CD14-positive monocyte (primary cell): ENCODE measurements at regions not wholly inside any gene's neighbourhood (a gene's known extent, or its start where the extent isn't known, plus 50 kb on each side); places are given as distances from the start of the nearest gene placed in this dataset.

Experiments used
- DNase-seq, 3 donors: peaks; one replicate each; pipeline ENCODE4 v3.0.0-alpha.2; 2011 to 2022
- H2AFZ ChIP-seq: 2 replicates; pipeline ENCODE4 v1.6.0; 2012; ENCODE audit warnings: mild to moderate bottlenecking, low read depth, low read length, inconsistent platforms; ENCODE audit not compliant: insufficient read depth, poor library complexity, severe bottlenecking
- H3K27ac ChIP-seq, 2 donors: 1 replicate in 1 of 2; 2 replicates in 1 of 2; pipeline ENCODE4 v1.5.1; 2012 to 2013; ENCODE audit warnings: low read length in 2 of 2, control low read depth in 1 of 2, inconsistent platforms in 1 of 2, low read depth in 1 of 2, mild to moderate bottlenecking in 1 of 2
- H3K27me3 ChIP-seq, 2 donors: one replicate each; pipeline versions ENCODE4 v1.6.0 to v1.6.1; 2011 to 2013; ENCODE audit warnings: low read length in 2 of 2; ENCODE audit not compliant: control insufficient read depth in 2 of 2, insufficient read depth in 2 of 2
- H3K36me3 ChIP-seq, 2 donors: replicated peaks in 1 of 2; 1 replicate in 1 of 2; 2 replicates in 1 of 2; pipeline versions ENCODE4 v1.5.1 to v1.6.1; 2012 to 2013; ENCODE audit warnings: low read length in 2 of 2, control low read depth in 1 of 2, inconsistent platforms in 1 of 2, mild to moderate bottlenecking in 1 of 2; ENCODE audit not compliant: insufficient read depth in 2 of 2, control insufficient read depth in 1 of 2
- H3K4me1 ChIP-seq, 2 donors: 1 replicate in 1 of 2; 2 replicates in 1 of 2; pipeline versions ENCODE4 v1.5.1 to v1.6.1; 2012 to 2013; ENCODE audit warnings: low read length in 2 of 2, control low read depth in 1 of 2, inconsistent platforms in 1 of 2, mild to moderate bottlenecking in 1 of 2, moderate library complexity in 1 of 2; ENCODE audit not compliant: insufficient read depth in 2 of 2, control insufficient read depth in 1 of 2
- H3K4me2 ChIP-seq: replicated peaks from 2 replicates; pipeline ENCODE3; 2012; ENCODE audit warnings: low read length, moderate library complexity, mild to moderate bottlenecking; ENCODE audit not compliant: poor library complexity, severe bottlenecking; ENCODE audit errors: extremely low read depth
- H3K4me3 ChIP-seq, 3 experiments: fragments of 200-600 bp in 1 of 3; sonication (generic) in 1 of 3; replicated peaks in 1 of 3; 1 replicate in 2 of 3; 2 replicates in 1 of 3; pipeline ENCODE4 v1.5.1; 2011 to 2013; ENCODE audit warnings: low read length in 3 of 3, mild to moderate bottlenecking in 3 of 3, control low read depth in 2 of 3, low read depth in 2 of 3, inconsistent platforms in 1 of 3, moderate library complexity in 1 of 3
- H3K79me2 ChIP-seq: 2 replicates; pipeline ENCODE4 v1.6.0; 2012; ENCODE audit warnings: mild to moderate bottlenecking, control low read depth, inconsistent platforms, low read length, moderate library complexity; ENCODE audit not compliant: insufficient read depth
- H3K9ac ChIP-seq: 2 replicates; pipeline ENCODE4 v1.6.0; 2017; ENCODE audit warnings: low read length, mild to moderate bottlenecking; ENCODE audit not compliant: insufficient read depth, poor library complexity, severe bottlenecking
- H3K9me3 ChIP-seq, 2 donors: replicated peaks in 1 of 2; 1 replicate in 1 of 2; 2 replicates in 1 of 2; pipeline versions ENCODE4 v1.5.1 to v1.6.1; 2012 to 2013; ENCODE audit warnings: low read length in 2 of 2, control low read depth in 1 of 2; ENCODE audit not compliant: control insufficient read depth in 1 of 2, insufficient read depth in 1 of 2
- H4K20me1 ChIP-seq: 2 replicates; pipeline ENCODE4 v1.6.0; 2012; ENCODE audit warnings: mild to moderate bottlenecking, low read length, control low read depth, moderate library complexity; ENCODE audit not compliant: insufficient read depth
- H3K27ac Mint-ChIP-seq, 7 donors: one replicate each; pipeline ENCODE4 v1.8.0; 2020; ENCODE audit warnings: mild to moderate bottlenecking in 7 of 7, mixed read lengths in 7 of 7, moderate library complexity in 6 of 7, inconsistent platforms in 2 of 7
- H3K27me3 Mint-ChIP-seq, 3 donors: one replicate each; pipeline ENCODE4 v1.8.0; 2021 to 2022; ENCODE audit warnings: low read depth in 3 of 3, mild to moderate bottlenecking in 3 of 3, mixed read lengths in 3 of 3, moderate library complexity in 3 of 3, inconsistent platforms in 1 of 3
- H3K36me3 Mint-ChIP-seq, 2 donors: one replicate each; pipeline ENCODE4 v1.8.0; 2020; ENCODE audit warnings: mixed read lengths in 2 of 2, inconsistent platforms in 1 of 2, mild to moderate bottlenecking in 1 of 2
- H3K4me1 Mint-ChIP-seq: one replicate; pipeline ENCODE4 v1.8.0; 2020; ENCODE audit warnings: mild to moderate bottlenecking, mixed read lengths
- H3K4me3 Mint-ChIP-seq, 2 donors: one replicate each; pipeline ENCODE4 v1.8.0; 2020; ENCODE audit warnings: mild to moderate bottlenecking in 2 of 2, mixed read lengths in 2 of 2, moderate library complexity in 1 of 2
- H3K9me3 Mint-ChIP-seq, 7 donors: one replicate each; pipeline ENCODE4 v1.8.0; 2020 to 2022; ENCODE audit warnings: mixed read lengths in 7 of 7, mild to moderate bottlenecking in 6 of 7, moderate library complexity in 6 of 7, inconsistent platforms in 2 of 7
- CTCF ChIP-seq: fragments of 200-600 bp; IDR thresholded peaks from one replicate; pipeline ENCODE4 v1.8.0; 2022; ENCODE audit warnings: antibody characterized with exemption, mild to moderate bottlenecking
- WGBS: methylation state at CpG from one replicate; pipeline ENCODE4 v1.1.5; 2013; ENCODE audit warnings: missing lambda C conversion rate; ENCODE audit not compliant: insufficient coverage; 5-methylcytosine and 5-hydroxymethylcytosine counted together
- intact Hi-C, 2 donors: fragments of 100-400 bp; cut with micrococcal nuclease; formaldehyde crosslinking; loops; one replicate each; pipeline versions ENCODE4 v1.15.0 to v1.15.1; 2023

- Mint-ChIP-seq H3K27ac (no peak overlapping the region), H3K9me3 (no peaks in the 10 kb centered on the region), H3K4me1 (peaks cover 18% of the 10 kb centered on the region), H3K27me3 (peaks cover 0 to 3% (median 1%) of the 10 kb centered on the region in 3 donors), H3K4me3 (no peak overlapping the region), H3K36me3 (no peaks in the 10 kb centered on the region)
- Histone ChIP-seq H3K4me1 (peaks cover 12 to 14% of the 10 kb centered on the region in 2 donors), H4K20me1 (no peaks in the 10 kb centered on the region), H3K4me2 (no peak overlapping the region), H3K27me3 (no peaks in the 10 kb centered on the region), H3K36me3 (no peaks in the 10 kb centered on the region), H2AFZ (no peak overlapping the region), H3K27ac (no peak overlapping the region), H3K9ac (no peak overlapping the region), H3K79me2 (no peaks in the 10 kb centered on the region), H3K9me3 (no peaks in the 10 kb centered on the region), H3K4me3 (no peak overlapping the region)
- DNase-seq, result no peak
- no peak for TF ChIP-seq CTCF
- intact Hi-C loops, result no loop called here
- no CpG with 5 or more reads among the region's 2 CpGs for WGBS
Measured at GRCh38 chr3:193861012-193861411, 268.0 kb downstream of the OPA1 start.

GRCh38 chr3:193862843-193863242 lies 269.8 kb downstream of the OPA1 start:
- Mint-ChIP-seq H3K4me3 (no peak overlapping the region), H3K27ac (no peak overlapping the region), H3K36me3 (no peaks in the 10 kb centered on the region), H3K4me1 (peaks cover 18% of the 10 kb centered on the region), H3K27me3 (peaks cover 0 to 10% (median 1%) of the 10 kb centered on the region in 3 donors), H3K9me3 (no peaks in the 10 kb centered on the region)
- intact Hi-C loops, result no loop called here
- no peak overlapping the region for H3K4me3 ChIP-seq
- H3K27me3 ChIP-seq, result no peaks in the 10 kb centered on the region
- no peak for DNase-seq
- H3K79me2 ChIP-seq, result no peaks in the 10 kb centered on the region
- H3K4me1 ChIP-seq, result peaks cover 9 to 11% of the 10 kb centered on the region in 2 donors
- H4K20me1 ChIP-seq, result no peaks in the 10 kb centered on the region
- H3K36me3 ChIP-seq, result no peaks in the 10 kb centered on the region
- H3K4me2 ChIP-seq, result no peak overlapping the region
- no peak for TF ChIP-seq CTCF
- WGBS, result 83% methylated on average over 4 of the region's 4 CpGs
- H2AFZ ChIP-seq, result no peak overlapping the region
- H3K27ac ChIP-seq, result no peak overlapping the region
- no peak overlapping the region for H3K9ac ChIP-seq
- no peaks in the 10 kb centered on the region for H3K9me3 ChIP-seq
